MM.1S (cell line): ENCODE measurements at regions not wholly inside any gene's neighbourhood (a gene's known extent, or its start where the extent isn't known, plus 50 kb on each side); places are given as distances from the start of the nearest gene placed in this dataset.

ENCODE experiments used
- DNase-seq: peaks from one replicate; pipeline ENCODE4 v3.0.0-alpha.2; 2015
- H2AFZ ChIP-seq: fragments of 300-600 bp; sonication (generic); 2 replicates; pipeline ENCODE4 v1.6.0; 2016; ENCODE audit warnings: antibody characterized with exemption, low read length
- H3F3A ChIP-seq: fragments of 300-600 bp; sonication (generic); 2 replicates; pipeline ENCODE4 v1.6.1; 2016; ENCODE audit warnings: mild to moderate bottlenecking, antibody characterized with exemption, low read length, moderate library complexity, mixed read lengths; ENCODE audit not compliant: insufficient read depth
- H3K27ac ChIP-seq: fragments of 300-600 bp; sonication (generic); 2 replicates; pipeline ENCODE4 v1.5.1; 2016; ENCODE audit warnings: mild to moderate bottlenecking, low read length
- H3K27me3 ChIP-seq: fragments of 300-600 bp; sonication (generic); replicated peaks from 2 replicates; pipeline ENCODE4 v1.6.0; 2016; ENCODE audit warnings: low read length; ENCODE audit not compliant: insufficient read depth
- H3K36me3 ChIP-seq: fragments of 300-600 bp; sonication (generic); replicated peaks from 2 replicates; pipeline ENCODE4 v1.6.1; 2016; ENCODE audit warnings: mild to moderate bottlenecking, low read length, mixed read lengths; ENCODE audit not compliant: insufficient read depth
- H3K4me1 ChIP-seq: fragments of 300-600 bp; sonication (generic); 2 replicates; pipeline ENCODE4 v1.6.1; 2016; ENCODE audit warnings: low read length, mixed read lengths
- H3K4me2 ChIP-seq: fragments of 300-600 bp; sonication (generic); 2 replicates; pipeline ENCODE4 v1.6.0; 2016; ENCODE audit warnings: low read depth, low read length
- H3K4me3 ChIP-seq: fragments of 300-600 bp; sonication (generic); 2 replicates; pipeline ENCODE4 v1.5.1; 2016; ENCODE audit warnings: low read length, mixed read lengths
- H3K79me2 ChIP-seq: fragments of 300-600 bp; sonication (generic); 2 replicates; pipeline ENCODE4 v1.6.1; 2016; ENCODE audit warnings: mixed run types, low read length, mixed read lengths
- H3K9ac ChIP-seq: fragments of 300-600 bp; sonication (generic); 2 replicates; pipeline ENCODE4 v1.6.1; 2016; ENCODE audit warnings: low read length, mixed read lengths
- H3K9me2 ChIP-seq: fragments of 300-600 bp; sonication (generic); replicated peaks from 2 replicates; pipeline ENCODE4 v1.6.1; 2016; ENCODE audit warnings: mild to moderate bottlenecking, low read length, mixed read lengths; ENCODE audit not compliant: insufficient read depth
- H3K9me3 ChIP-seq: fragments of 300-600 bp; sonication (generic); replicated peaks from 2 replicates; pipeline ENCODE4 v1.6.1; 2016; ENCODE audit warnings: mild to moderate bottlenecking, low read length, mixed read lengths; ENCODE audit not compliant: insufficient read depth
- H4K20me1 ChIP-seq: fragments of 300-600 bp; sonication (generic); 2 replicates; pipeline ENCODE4 v1.6.1; 2016; ENCODE audit warnings: mild to moderate bottlenecking, low read length, moderate library complexity, mixed read lengths; ENCODE audit not compliant: insufficient read depth
- CTCF ChIP-seq: fragments of 300-600 bp; sonication (generic); IDR thresholded peaks from 2 replicates; pipeline ENCODE4 v1.5.1; 2016; ENCODE audit warnings: antibody characterized with exemption, low read length, mixed read lengths
- EZH2 ChIP-seq: fragments of 300-600 bp; sonication (generic); optimal IDR thresholded peaks from 2 replicates; pipeline ENCODE3; 2017; ENCODE audit warnings: low read depth, mild to moderate bottlenecking, antibody characterized with exemption, low read length, mixed read lengths
- EZH2phosphoT487 ChIP-seq: fragments of 300-600 bp; sonication (generic); IDR thresholded peaks from 2 replicates; pipeline ENCODE4 v1.6.1; 2018; ENCODE audit warnings: antibody characterized with exemption, low read length

DNA sequence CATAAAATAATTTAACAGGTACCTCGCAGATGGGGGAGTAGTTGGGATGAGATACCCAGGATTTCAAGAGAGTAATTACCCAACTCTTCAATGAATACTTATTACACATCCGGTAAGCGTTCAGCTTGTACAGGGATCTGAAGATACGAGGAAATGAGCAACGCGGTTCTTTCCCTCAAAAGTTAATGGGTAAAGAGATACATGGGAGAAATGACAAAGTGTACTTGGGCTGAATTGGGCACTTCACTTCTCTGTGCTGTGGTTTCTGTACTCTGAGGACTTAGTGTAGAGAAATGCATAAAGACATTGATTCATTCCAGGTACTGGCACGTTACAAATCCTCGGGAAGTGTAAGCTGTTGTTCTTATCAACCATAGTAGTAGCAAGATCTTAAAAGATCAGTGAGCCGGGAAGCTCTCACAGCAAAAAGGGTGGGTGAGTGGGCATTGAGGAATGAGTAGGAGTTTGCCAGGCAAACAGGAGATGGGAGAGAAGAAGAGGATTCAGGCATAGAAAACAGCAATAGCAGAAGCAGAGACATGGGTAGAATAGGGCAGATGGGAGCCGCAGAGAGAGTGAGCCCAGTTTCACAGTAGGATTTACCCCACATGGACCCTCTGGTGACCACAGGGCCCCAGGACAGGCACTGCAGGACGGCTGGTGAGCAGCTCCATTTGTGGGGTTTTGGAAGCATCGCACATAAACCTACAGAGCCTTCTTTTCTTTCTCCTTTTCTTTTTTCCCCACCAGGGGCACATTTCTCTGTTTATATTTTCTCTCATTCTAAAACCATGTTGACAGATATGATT lies 304.3 kb upstream of the PITRM1 start:
- Histone ChIP-seq H3K79me2 (no peaks in the 10 kb centered on the region), H4K20me1 (no peaks in the 10 kb centered on the region), H2AFZ (no peak overlapping the region), H3K9me3 (no peaks in the 10 kb centered on the region), H3K4me1 (peaks cover 4% of the 10 kb centered on the region; the same call in 1 of the 2 replicates), H3K27me3 (no peaks in the 10 kb centered on the region), H3K4me3 (no peak overlapping the region), H3K4me2 (no peak overlapping the region), H3K36me3 (no peaks in the 10 kb centered on the region), H3F3A (no peaks in the 10 kb centered on the region), H3K9me2 (no peaks in the 10 kb centered on the region), H3K9ac (no peak overlapping the region), H3K27ac (no peak overlapping the region)
- TF ChIP-seq EZH2phosphoT487 (no peak), EZH2 (no peak), CTCF (no peak)
- DNase-seq = no peak

- TF ChIP-seq EZH2phosphoT487 = no peak
- TF ChIP-seq EZH2 = no peak
- no peak for TF ChIP-seq CTCF
- Histone ChIP-seq H3K27ac (no peak overlapping the region), H3K9me2 (no peaks in the 10 kb centered on the region), H3K79me2 (no peaks in the 10 kb centered on the region), H3K36me3 (no peaks in the 10 kb centered on the region), H3K9me3 (no peaks in the 10 kb centered on the region), H4K20me1 (no peaks in the 10 kb centered on the region), H3F3A (no peaks in the 10 kb centered on the region), H3K4me2 (no peak overlapping the region), H3K4me1 (peaks cover 6% of the 10 kb centered on the region; the same call in 1 of the 2 replicates), H2AFZ (no peak overlapping the region), H3K4me3 (no peak overlapping the region), H3K9ac (no peak overlapping the region), H3K27me3 (no peaks in the 10 kb centered on the region)
- no peak for DNase-seq
Measured at GRCh38 chr10:3476186-3476585, 303.6 kb upstream of the PITRM1 start.

- TF ChIP-seq EZH2 (no peak), CTCF (no peak), EZH2phosphoT487 (no peak)
Measured at GRCh38 chr10:3475367-3475766, 302.8 kb upstream of the PITRM1 start.

More at GRCh38 chr10:3475367-3475766, 302.8 kb upstream of the PITRM1 start:
- no peaks in the 10 kb centered on the region for H3F3A ChIP-seq
- H3K9me2 ChIP-seq = no peaks in the 10 kb centered on the region
- H3K9me3 ChIP-seq = no peaks in the 10 kb centered on the region
- H3K4me1 ChIP-seq = peaks cover 6% of the 10 kb centered on the region; the same call in 1 of the 2 replicates
- H3K4me2 ChIP-seq = no peak overlapping the region
- H3K27ac ChIP-seq = no peak overlapping the region
- DNase-seq = no peak
- no peaks in the 10 kb centered on the region for H3K79me2 ChIP-seq
- H3K27me3 ChIP-seq = no peaks in the 10 kb centered on the region
- no peak overlapping the region for H3K4me3 ChIP-seq
- no peak overlapping the region for H2AFZ ChIP-seq
- no peak overlapping the region for H3K9ac ChIP-seq
- H3K36me3 ChIP-seq = no peaks in the 10 kb centered on the region
- no peaks in the 10 kb centered on the region for H4K20me1 ChIP-seq
